HepG2 (cell line): ENCODE measurements at regions not wholly inside any gene's neighbourhood (a gene's known extent, or its start where the extent isn't known, plus 50 kb on each side); places are given as distances from the start of the nearest gene placed in this dataset.

Source experiments
- ATAC-seq: fragments of 200-7000 bp; cut with Tn5 transposase; 3 replicates; pipeline ENCODE4 v1.9.1; 2020; ENCODE audit warnings: mild to moderate bottlenecking, moderate library complexity
- BruUV-seq: library from RNA; stranded (reverse); fragments of 400-500 nt; replicated peaks from 2 replicates; lab custom pipeline; 2021; lab: Mats Ljungman, UMichigan
- CTCF ChIA-PET: fragments of 300-600 bp; formaldehyde crosslinking; extraction: SDS; loops from one replicate; lab custom pipeline; 2021; ENCODE audit warnings: low total read pairs, inconsistent platforms, low intra/inter-chr PET ratio; lab: Yijun Ruan, JAX
- POLR2A ChIA-PET: fragments of 350-600 bp; sonication (Branson Sonifier 250); formaldehyde crosslinking; loops from one replicate; lab custom pipeline; 2020; ENCODE audit warnings: antibody characterized with exemption, inconsistent platforms; lab: Yijun Ruan, JAX
- DNase-seq: peaks from one replicate; pipeline ENCODE4 v3.0.0-alpha.2; 2015; ENCODE audit warnings: low spot score
- FAIRE-seq: peaks from 3 replicates; lab custom pipeline; 2011; peaks lifted over from hg19 to GRCh38; lab: Jason Lieb, UNC
- H2AFZ ChIP-seq: one replicate; pipeline ENCODE4 v1.6.1; 2011; ENCODE audit warnings: low read length, inconsistent platforms
- H3K27ac ChIP-seq: fragments of 300-600 bp; 3 replicates; pipeline ENCODE4 v1.8.0; 2011; ENCODE audit warnings: mixed run types, mild to moderate bottlenecking, mixed read lengths, low read length, inconsistent platforms; ENCODE audit not compliant: insufficient read depth; ENCODE audit errors: extremely low read length
- H3K27me3 ChIP-seq, 2 experiments: fragments of 200-600 bp in 1 of 2; 2 replicates in 1 of 2; 3 replicates in 1 of 2; pipeline versions ENCODE4 v1.6.0 to v1.8.0; 2011; ENCODE audit warnings: low read length in 2 of 2, mild to moderate bottlenecking in 2 of 2, moderate library complexity in 2 of 2, inconsistent platforms in 1 of 2; ENCODE audit not compliant: insufficient read depth in 2 of 2, control insufficient read depth in 1 of 2
- H3K36me3 ChIP-seq, 2 experiments: fragments of 200-600 bp in 1 of 2; replicated peaks in 1 of 2; 2 replicates in 1 of 2; 3 replicates in 1 of 2; pipeline versions ENCODE4 v1.5.1 to v1.8.0; 2011; ENCODE audit warnings: low read length in 2 of 2, inconsistent platforms in 1 of 2; ENCODE audit not compliant: insufficient read depth in 2 of 2, control insufficient read depth in 1 of 2
- H3K4me1 ChIP-seq: 2 replicates; pipeline ENCODE4 v1.5.1; 2012; ENCODE audit warnings: low read length, inconsistent platforms; ENCODE audit not compliant: insufficient read depth
- H3K4me2 ChIP-seq: 2 replicates; pipeline ENCODE4 v1.6.0; 2011; ENCODE audit warnings: low read depth, low read length, inconsistent platforms
- H3K4me3 ChIP-seq, 3 experiments: fragments of 200-600 bp in 1 of 3; sonication (generic), shearing (Covaris generic) in 1 of 3; replicated peaks in 1 of 3; 2 replicates each; pipeline ENCODE4 v1.5.1; 2011 to 2016; ENCODE audit warnings: low read length in 3 of 3, inconsistent platforms in 2 of 3, low read depth in 2 of 3, mild to moderate bottlenecking in 2 of 3, control low read depth in 1 of 3, mixed read lengths in 1 of 3; ENCODE audit not compliant: insufficient read depth in 1 of 3
- H3K79me2 ChIP-seq: one replicate; pipeline ENCODE4 v1.6.1; 2011; ENCODE audit warnings: low read length, inconsistent platforms; ENCODE audit not compliant: insufficient read depth
- H3K9ac ChIP-seq: 2 replicates; pipeline ENCODE4 v1.6.0; 2011; ENCODE audit warnings: mild to moderate bottlenecking, low read depth, low read length, inconsistent platforms; ENCODE audit not compliant: insufficient read depth
- H3K9me3 ChIP-seq: 2 replicates; pipeline ENCODE4 v1.5.1; 2012; ENCODE audit warnings: mild to moderate bottlenecking, low read length
- H4K20me1 ChIP-seq: 2 replicates; pipeline ENCODE4 v1.6.0; 2011; ENCODE audit warnings: inconsistent platforms, mild to moderate bottlenecking, low read length, moderate library complexity; ENCODE audit not compliant: insufficient read depth
- ARNT2 ChIP-seq: sonication (generic); formaldehyde crosslinking; IDR thresholded peaks from 2 replicates; pipeline ENCODE4 v1.8.0; 2022; ENCODE audit warnings: mild to moderate bottlenecking, low read depth, missing genetic modification reagents, moderate library complexity
- DPF2 ChIP-seq: sonication (generic); formaldehyde crosslinking; IDR thresholded peaks from 2 replicates; pipeline ENCODE4 v1.4.0; 2020; ENCODE audit warnings: mild to moderate bottlenecking, low read depth, missing genetic modification reagents, borderline replicate concordance
- EP300 ChIP-seq, 3 experiments: sonication (generic) in 1 of 3; formaldehyde crosslinking in 1 of 3; IDR thresholded peaks; 2 replicates each; pipeline versions ENCODE4 v1.5.1 to v1.6.1; 2011 to 2020; ENCODE audit warnings: low read depth in 2 of 3, low read length in 2 of 3, borderline replicate concordance in 1 of 3, improper control_type of control experiment in 1 of 3, mild to moderate bottlenecking in 1 of 3, missing genetic modification reagents in 1 of 3, moderate library complexity in 1 of 3
- ETV5 ChIP-seq: IDR thresholded peaks from 2 replicates; pipeline ENCODE4 v1.6.1; 2018; ENCODE audit warnings: missing biosample characterization, missing genetic modification reagents, inconsistent platforms, borderline replicate concordance
- FOXA3 ChIP-seq: IDR thresholded peaks from 2 replicates; pipeline ENCODE4 v1.6.1; 2016; ENCODE audit warnings: missing genetic modification reagents, missing compliant biosample characterization
- GABPA ChIP-seq, 2 experiments: IDR thresholded peaks; 2 replicates each; pipeline ENCODE4 v1.6.1; 2011 to 2016; ENCODE audit warnings: low read depth in 2 of 2, low read length in 1 of 2, missing biosample characterization in 1 of 2, missing genetic modification characterization in 1 of 2
- JUNB ChIP-seq: sonication (generic); formaldehyde crosslinking; IDR thresholded peaks from 2 replicates; pipeline ENCODE4 v1.8.0; 2022; ENCODE audit warnings: missing genetic modification reagents, mild to moderate bottlenecking, borderline replicate concordance
- KAT8 ChIP-seq: IDR thresholded peaks from 2 replicates; pipeline ENCODE4 v1.6.1; 2016; ENCODE audit warnings: missing genetic modification reagents, missing compliant biosample characterization
- MIXL1 ChIP-seq: IDR thresholded peaks from 2 replicates; pipeline ENCODE4 v1.6.1; 2016
- NONO ChIP-seq, 2 experiments: fragments of 450-650 bp in 1 of 2; sonication (generic) in 1 of 2; formaldehyde crosslinking in 1 of 2; IDR thresholded peaks in 1 of 2; conservative IDR thresholded peaks in 1 of 2; 2 replicates each; pipeline versions ENCODE4 v1.6.1 to v1.8.0; 2017 to 2022; ENCODE audit warnings: mild to moderate bottlenecking in 1 of 2, missing genetic modification reagents in 1 of 2, moderate library complexity in 1 of 2
- NRL ChIP-seq: sonication (generic); formaldehyde crosslinking; IDR thresholded peaks from 2 replicates; pipeline ENCODE4 v1.5.0; 2020; ENCODE audit warnings: missing genetic modification reagents, mild to moderate bottlenecking, moderate library complexity, borderline replicate concordance
- RARA ChIP-seq: IDR thresholded peaks from 2 replicates; pipeline ENCODE4 v1.6.1; 2016; ENCODE audit warnings: missing genetic modification reagents, missing compliant biosample characterization
- SALL1 ChIP-seq: sonication (generic); formaldehyde crosslinking; IDR thresholded peaks from 2 replicates; pipeline ENCODE4 v1.8.0; 2022; ENCODE audit warnings: mild to moderate bottlenecking, missing genetic modification reagents
- SETDB1 ChIP-seq: sonication (generic); formaldehyde crosslinking; IDR thresholded peaks from 2 replicates; pipeline ENCODE4 v1.5.1; 2020; ENCODE audit warnings: missing genetic modification reagents, mild to moderate bottlenecking, borderline replicate concordance
- SMARCE1 ChIP-seq: fragments of 450-650 bp; IDR thresholded peaks from 2 replicates; pipeline ENCODE4 v1.6.1; 2017; ENCODE audit warnings: borderline replicate concordance
- TEAD3 ChIP-seq: optimal IDR thresholded peaks from 2 replicates; pipeline ENCODE3; 2016; ENCODE audit warnings: borderline replicate concordance
- ZKSCAN8 ChIP-seq: IDR thresholded peaks from 2 replicates; pipeline ENCODE4 v1.6.1; 2016; ENCODE audit warnings: borderline replicate concordance, missing genetic modification reagents, missing compliant biosample characterization
- ZNF235 ChIP-seq: sonication (generic); formaldehyde crosslinking; IDR thresholded peaks from 2 replicates; pipeline ENCODE4 v1.8.1; 2023; ENCODE audit warnings: mild to moderate bottlenecking, missing genetic modification reagents, borderline replicate concordance
- ZNF549 ChIP-seq: sonication (generic); formaldehyde crosslinking; IDR thresholded peaks from 2 replicates; pipeline ENCODE4 v1.5.0; 2020; ENCODE audit warnings: missing genetic modification reagents
- ZNF614 ChIP-seq: IDR thresholded peaks from 2 replicates; pipeline ENCODE4 v1.6.1; 2018; ENCODE audit warnings: missing biosample characterization, missing genetic modification reagents, inconsistent platforms, borderline replicate concordance
- WGBS: methylation state at CpG from one replicate; pipeline ENCODE4 v1.1.6; 2017; ENCODE audit warnings: low lambda C conversion rate; 5-methylcytosine and 5-hydroxymethylcytosine counted together
- in situ Hi-C: cut with HindIII; loops from 2 replicates; pipeline ENCODE4 v1.10.0; 2017; ENCODE audit warnings: low pct_unique_long_range_greater_than_20kb; ENCODE audit not compliant: extremely low pct_ligation_motif_present
- intact Hi-C: fragments of 100-400 bp; cut with micrococcal nuclease; formaldehyde crosslinking; loops from one replicate; pipeline ENCODE4 v1.10.0; 2022; ENCODE audit not compliant: unreplicated experiment

GRCh38 chr7:111650456-111650999, 88.2 kb upstream of the IMMP2L start:
- POLR2A ChIA-PET = no interaction called here
- in situ Hi-C loops (no loop called here), intact Hi-C loops (no loop called here)
- ATAC-seq (peak; percentile 96), FAIRE-seq (peak; percentile 70), DNase-seq (peak; percentile 80)
- Histone ChIP-seq H3K9ac (no peak overlapping the region), H3K4me1 (peaks cover 20% of the 10 kb centered on the region), H3K36me3 (no peaks in the 10 kb centered on the region), H4K20me1 (no peaks in the 10 kb centered on the region), H3K4me2 (no peak overlapping the region; the same call in 1 of the 2 replicates), H3K27me3 (no peaks in the 10 kb centered on the region), H3K9me3 (no peaks in the 10 kb centered on the region), H3K79me2 (no peaks in the 10 kb centered on the region), H3K27ac (no peak overlapping the region), H2AFZ (no peak overlapping the region), H3K4me3 (peak overlapping the region in 1 of 3 experiments; percentile 0; a peak in 1 of 6 replicates)
- WGBS = 27% methylated on average over 5 of the region's 5 CpGs
- CTCF ChIA-PET = no interaction called here
- no TSS peak for BruUV-seq
- TF ChIP-seq KAT8 (CRISPR knock-in tag) = 0 out of 2 replicates have a peak, but pooled peaks have one; percentile 34
- peak; percentile 88 for TF ChIP-seq DPF2
- TF ChIP-seq ETV5 (CRISPR knock-in tag) = peak; percentile 77; the same call in 1 of the 2 replicates
- no peak for TF ChIP-seq NONO (IDR thresholded peaks at IDR 0.05)
- no peak for TF ChIP-seq NONO (CRISPR knock-in tag; conservative IDR thresholded peaks at IDR 0.05)
- TF ChIP-seq TEAD3 = peak; percentile 65
- TF ChIP-seq ZKSCAN8 (CRISPR knock-in tag) = peak; percentile 41; the same call in 1 of the 2 replicates
- TF ChIP-seq ZNF614 = 0 out of 2 replicates have a peak, but pooled peaks have one; percentile 65
- TF ChIP-seq SMARCE1 = peak; percentile 28; the same call in 1 of the 2 replicates
- peak; percentile 83; the same call in 1 of the 2 replicates for TF ChIP-seq JUNB (CRISPR knock-in tag)
- TF ChIP-seq MIXL1 = peak; percentile 62; the same call in 1 of the 2 replicates
- peak; percentile 92 for TF ChIP-seq FOXA3 (CRISPR knock-in tag)
- TF ChIP-seq NRL (CRISPR knock-in tag) = no peak
- peak in 1 of 2 experiments; percentile 54; a peak in 2 of 4 replicates for TF ChIP-seq EP300 (IDR thresholded peaks at IDR 0.05; ENCODE audit: low read depth in 2 of 2, low read length in 2 of 2)
- no peak for TF ChIP-seq EP300 (CRISPR knock-in tag; IDR thresholded peaks at IDR 0.05; ENCODE audit: borderline replicate concordance)
- no peak for TF ChIP-seq ARNT2 (CRISPR knock-in tag)
- TF ChIP-seq ZNF235 (CRISPR knock-in tag) = no peak
- no peak for TF ChIP-seq GABPA (IDR thresholded peaks at IDR 0.05; ENCODE audit: low read depth, low read length)
- peak; percentile 49; the same call in 1 of the 2 replicates for TF ChIP-seq GABPA (CRISPR knock-in tag; IDR thresholded peaks at IDR 0.05; ENCODE audit: low read depth)
- TF ChIP-seq SETDB1 = no peak
- TF ChIP-seq RARA (CRISPR knock-in tag) = 0 out of 2 replicates have a peak, but pooled peaks have one; percentile 17
- TF ChIP-seq ZNF549 (CRISPR knock-in tag) = no peak
- TF ChIP-seq SALL1 (CRISPR knock-in tag) = peak; percentile 59; the same call in 1 of the 2 replicates
